ENCODE measurements at regions not wholly inside any gene's neighbourhood (a gene's known extent, or its start where the extent isn't known, plus 50 kb on each side); places are given as distances from the start of the nearest gene placed in this dataset.

DNA sequence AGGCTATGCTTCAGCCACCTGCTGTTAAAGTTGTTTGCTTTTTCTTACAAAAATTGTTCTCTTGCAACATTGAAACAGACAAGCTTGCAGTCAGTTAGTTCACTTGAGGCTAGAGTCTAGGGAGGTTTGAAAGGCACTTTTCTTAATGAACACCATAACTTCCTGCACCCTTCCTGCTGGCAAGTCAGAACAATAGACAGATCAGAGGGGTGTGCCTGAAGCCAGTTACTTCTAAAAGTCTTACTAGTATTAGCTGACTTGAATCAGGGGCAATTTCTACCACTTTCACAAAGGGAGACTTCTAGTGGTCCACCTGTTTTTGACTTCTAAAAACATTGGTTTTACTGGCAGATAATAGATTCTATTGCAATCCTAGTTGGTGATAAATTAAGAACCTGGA, 367.4 kb upstream of the CDH20 start:
- Mint-ChIP-seq H3K27me3 (ENCODE audit: low read depth, unreplicated experiment) (no peaks in the 10 kb centered on the region), H3K36me3 (ENCODE audit: low read depth, unreplicated experiment) (peaks cover 2% of the 10 kb centered on the region), H3K27ac (ENCODE audit: unreplicated experiment) (no peak overlapping the region), H3K4me1 (ENCODE audit: low read depth, unreplicated experiment) (no peaks in the 10 kb centered on the region), H3K9me3 (ENCODE audit: unreplicated experiment) (no peaks in the 10 kb centered on the region), H3K4me3 (ENCODE audit: unreplicated experiment) (no peak overlapping the region)
- no peak overlapping the region for H3K4me3 ChIP-seq (ENCODE audit: insufficient read depth, low read depth, low read length)
- no peaks in the 10 kb centered on the region for H3K27me3 ChIP-seq (ENCODE audit: insufficient read depth, low read length)
- FAIRE-seq (no peak), DNase-seq (ENCODE audit: low read depth) (no peak)
- H3K4me1 ChIP-seq (ENCODE audit: insufficient read depth, low read length) = no peaks in the 10 kb centered on the region
- TF ChIP-seq, protein P1, sequence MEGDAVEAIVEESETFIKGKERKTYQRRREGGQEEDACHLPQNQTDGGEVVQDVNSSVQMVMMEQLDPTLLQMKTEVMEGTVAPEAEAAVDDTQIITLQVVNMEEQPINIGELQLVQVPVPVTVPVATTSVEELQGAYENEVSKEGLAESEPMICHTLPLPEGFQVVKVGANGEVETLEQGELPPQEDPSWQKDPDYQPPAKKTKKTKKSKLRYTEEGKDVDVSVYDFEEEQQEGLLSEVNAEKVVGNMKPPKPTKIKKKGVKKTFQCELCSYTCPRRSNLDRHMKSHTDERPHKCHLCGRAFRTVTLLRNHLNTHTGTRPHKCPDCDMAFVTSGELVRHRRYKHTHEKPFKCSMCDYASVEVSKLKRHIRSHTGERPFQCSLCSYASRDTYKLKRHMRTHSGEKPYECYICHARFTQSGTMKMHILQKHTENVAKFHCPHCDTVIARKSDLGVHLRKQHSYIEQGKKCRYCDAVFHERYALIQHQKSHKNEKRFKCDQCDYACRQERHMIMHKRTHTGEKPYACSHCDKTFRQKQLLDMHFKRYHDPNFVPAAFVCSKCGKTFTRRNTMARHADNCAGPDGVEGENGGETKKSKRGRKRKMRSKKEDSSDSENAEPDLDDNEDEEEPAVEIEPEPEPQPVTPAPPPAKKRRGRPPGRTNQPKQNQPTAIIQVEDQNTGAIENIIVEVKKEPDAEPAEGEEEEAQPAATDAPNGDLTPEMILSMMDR (IDR thresholded peaks at IDR 0.05; ENCODE audit: insufficient read depth, low read depth, low read length) = no peak
- TF ChIP-seq EZH2 (IDR thresholded peaks at IDR 0.05; ENCODE audit: insufficient read depth, low read length) = no peak
- no peak overlapping the region for H2AFZ ChIP-seq (ENCODE audit: low read depth, low read length)
- H3K9me3 ChIP-seq (ENCODE audit: insufficient read depth, low read depth, low read length) = no peaks in the 10 kb centered on the region
- H3K9ac ChIP-seq (ENCODE audit: low read length) = no peak overlapping the region
- no peaks in the 10 kb centered on the region for H4K20me1 ChIP-seq (ENCODE audit: insufficient read depth, low read length)
- H3K27ac ChIP-seq (ENCODE audit: low read depth, low read length) = no peak overlapping the region
- no peaks in the 10 kb centered on the region for H3K79me2 ChIP-seq (ENCODE audit: insufficient read depth, low read length)
- H3K4me2 ChIP-seq (ENCODE audit: low read length) = no peak overlapping the region
- no peaks in the 10 kb centered on the region for H3K36me3 ChIP-seq (ENCODE audit: insufficient read depth, low read length)

DNA sequence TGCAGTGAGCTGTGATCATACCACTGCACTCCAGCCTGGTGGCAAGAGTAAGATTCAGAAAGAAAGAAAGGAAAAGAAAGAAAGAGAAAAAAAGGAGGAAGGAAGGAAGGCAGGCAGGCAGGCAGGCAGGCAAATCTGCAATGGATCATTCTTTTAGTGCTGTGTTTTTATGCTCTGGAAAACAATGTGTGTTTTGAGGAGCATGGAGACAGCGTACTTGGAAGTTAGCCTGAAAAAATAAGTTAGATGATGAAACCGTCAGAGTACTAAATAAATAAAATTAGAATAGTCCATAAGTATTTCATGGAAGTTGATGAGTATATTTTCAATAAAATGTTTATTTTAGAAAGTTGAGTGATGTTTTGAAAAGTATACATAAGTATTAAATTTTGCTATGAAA, 366.4 kb upstream of the CDH20 start:
- no peaks in the 10 kb centered on the region for H3K79me2 ChIP-seq (ENCODE audit: insufficient read depth, low read length)
- no peaks in the 10 kb centered on the region for H3K9me3 Mint-ChIP-seq (ENCODE audit: unreplicated experiment)
- FAIRE-seq = no peak

DNA sequence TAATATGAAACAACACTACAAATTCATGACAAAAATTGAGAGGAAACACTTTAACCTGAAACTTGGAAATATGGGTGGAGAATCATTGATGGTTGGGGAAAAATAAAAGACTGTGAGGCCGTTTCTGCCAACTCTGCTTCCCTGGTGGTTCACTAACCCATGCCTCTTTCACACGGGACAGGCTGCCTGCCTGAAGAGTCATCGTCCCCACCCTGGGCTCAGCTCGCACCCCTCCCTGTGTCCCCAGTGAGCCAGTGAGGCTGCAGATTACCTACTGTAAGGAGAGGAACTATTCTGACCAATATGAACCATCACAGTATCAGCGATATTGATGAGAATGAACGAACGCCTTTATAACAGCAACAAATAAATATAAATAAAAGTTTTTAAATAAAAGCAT, 357.8 kb upstream of the CDH20 start:
- Mint-ChIP-seq H3K9me3 (ENCODE audit: unreplicated experiment) (no peaks in the 10 kb centered on the region), H3K4me1 (ENCODE audit: low read depth, unreplicated experiment) (peaks cover 10% of the 10 kb centered on the region), H3K27me3 (ENCODE audit: low read depth, unreplicated experiment) (no peaks in the 10 kb centered on the region), H3K36me3 (ENCODE audit: low read depth, unreplicated experiment) (no peaks in the 10 kb centered on the region), H3K27ac (ENCODE audit: unreplicated experiment) (no peak overlapping the region), H3K4me3 (ENCODE audit: unreplicated experiment) (no peak overlapping the region)
- Histone ChIP-seq H3K27me3 (ENCODE audit: insufficient read depth, low read length) (no peaks in the 10 kb centered on the region), H3K4me3 (ENCODE audit: insufficient read depth, low read depth, low read length) (no peak overlapping the region), H3K9me3 (ENCODE audit: insufficient read depth, low read depth, low read length) (no peaks in the 10 kb centered on the region), H3K4me2 (ENCODE audit: low read length) (no peak overlapping the region), H3K9ac (ENCODE audit: low read length) (no peak overlapping the region), H3K36me3 (ENCODE audit: insufficient read depth, low read length) (no peaks in the 10 kb centered on the region), H2AFZ (ENCODE audit: low read depth, low read length) (no peak overlapping the region), H3K79me2 (ENCODE audit: insufficient read depth, low read length) (no peaks in the 10 kb centered on the region), H3K27ac (ENCODE audit: low read depth, low read length) (no peak overlapping the region), H4K20me1 (ENCODE audit: insufficient read depth, low read length) (no peaks in the 10 kb centered on the region), H3K4me1 (ENCODE audit: insufficient read depth, low read length) (peaks cover 6% of the 10 kb centered on the region)
- DNase-seq (ENCODE audit: low read depth) (no peak), FAIRE-seq (no peak)
- TF ChIP-seq, protein P1 (IDR thresholded peaks at IDR 0.05; ENCODE audit: insufficient read depth, low read depth, low read length) = no peak
- TF ChIP-seq EZH2 (IDR thresholded peaks at IDR 0.05; ENCODE audit: insufficient read depth, low read length) = no peak

More for the DNA sequence above, 366.4 kb upstream of the CDH20 start:
- Histone ChIP-seq H4K20me1 (ENCODE audit: insufficient read depth, low read length) (no peaks in the 10 kb centered on the region), H3K4me2 (ENCODE audit: low read length) (no peak overlapping the region), H3K9ac (ENCODE audit: low read length) (no peak overlapping the region), H3K27me3 (ENCODE audit: insufficient read depth, low read length) (no peaks in the 10 kb centered on the region), H3K4me1 (ENCODE audit: insufficient read depth, low read length) (no peaks in the 10 kb centered on the region), H2AFZ (ENCODE audit: low read depth, low read length) (no peak overlapping the region), H3K27ac (ENCODE audit: low read depth, low read length) (no peak overlapping the region), H3K9me3 (ENCODE audit: insufficient read depth, low read depth, low read length) (no peaks in the 10 kb centered on the region), H3K4me3 (ENCODE audit: insufficient read depth, low read depth, low read length) (no peak overlapping the region), H3K36me3 (ENCODE audit: insufficient read depth, low read length) (no peaks in the 10 kb centered on the region)
- Mint-ChIP-seq H3K27me3 (ENCODE audit: low read depth, unreplicated experiment) (no peaks in the 10 kb centered on the region), H3K36me3 (ENCODE audit: low read depth, unreplicated experiment) (peaks cover 2% of the 10 kb centered on the region), H3K4me1 (ENCODE audit: low read depth, unreplicated experiment) (no peaks in the 10 kb centered on the region), H3K27ac (ENCODE audit: unreplicated experiment) (no peak overlapping the region), H3K4me3 (ENCODE audit: unreplicated experiment) (no peak overlapping the region)
- TF ChIP-seq, protein P1 (IDR thresholded peaks at IDR 0.05; ENCODE audit: insufficient read depth, low read depth, low read length) = no peak
- no peak for TF ChIP-seq EZH2 (IDR thresholded peaks at IDR 0.05; ENCODE audit: insufficient read depth, low read length)
- no peak for DNase-seq (ENCODE audit: low read depth)

Data from astrocyte (in vitro differentiated cells and primary cell).